ENCODE measurements at regions not wholly inside any gene's neighbourhood (a gene's known extent, or its start where the extent isn't known, plus 50 kb on each side); places are given as distances from the start of the nearest gene placed in this dataset.

DNA sequence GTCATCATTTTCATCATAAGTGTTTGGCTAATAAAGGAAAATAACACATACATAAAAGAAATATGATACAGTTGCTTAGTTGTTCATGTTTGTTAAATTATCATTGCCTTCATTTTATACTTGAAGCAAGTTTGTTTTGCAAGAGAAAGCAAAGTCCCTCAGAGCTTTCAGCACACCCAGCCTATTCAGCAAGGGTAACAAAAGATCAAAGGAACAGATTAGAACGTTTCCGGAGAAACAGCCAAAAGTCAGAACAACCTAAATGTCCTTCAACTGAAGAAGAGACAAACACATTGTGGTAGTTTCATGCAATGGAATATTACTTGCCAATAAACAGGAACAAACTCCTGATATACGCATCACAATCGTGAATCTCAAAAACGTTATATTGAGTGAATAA is 380.7 kb downstream of the MZT1 start:
- TF ChIP-seq ZNF616 (CRISPR knock-in tag; IDR thresholded peaks at IDR 0.05; ENCODE audit: low read depth) = no peak
- TF ChIP-seq, protein P1, sequence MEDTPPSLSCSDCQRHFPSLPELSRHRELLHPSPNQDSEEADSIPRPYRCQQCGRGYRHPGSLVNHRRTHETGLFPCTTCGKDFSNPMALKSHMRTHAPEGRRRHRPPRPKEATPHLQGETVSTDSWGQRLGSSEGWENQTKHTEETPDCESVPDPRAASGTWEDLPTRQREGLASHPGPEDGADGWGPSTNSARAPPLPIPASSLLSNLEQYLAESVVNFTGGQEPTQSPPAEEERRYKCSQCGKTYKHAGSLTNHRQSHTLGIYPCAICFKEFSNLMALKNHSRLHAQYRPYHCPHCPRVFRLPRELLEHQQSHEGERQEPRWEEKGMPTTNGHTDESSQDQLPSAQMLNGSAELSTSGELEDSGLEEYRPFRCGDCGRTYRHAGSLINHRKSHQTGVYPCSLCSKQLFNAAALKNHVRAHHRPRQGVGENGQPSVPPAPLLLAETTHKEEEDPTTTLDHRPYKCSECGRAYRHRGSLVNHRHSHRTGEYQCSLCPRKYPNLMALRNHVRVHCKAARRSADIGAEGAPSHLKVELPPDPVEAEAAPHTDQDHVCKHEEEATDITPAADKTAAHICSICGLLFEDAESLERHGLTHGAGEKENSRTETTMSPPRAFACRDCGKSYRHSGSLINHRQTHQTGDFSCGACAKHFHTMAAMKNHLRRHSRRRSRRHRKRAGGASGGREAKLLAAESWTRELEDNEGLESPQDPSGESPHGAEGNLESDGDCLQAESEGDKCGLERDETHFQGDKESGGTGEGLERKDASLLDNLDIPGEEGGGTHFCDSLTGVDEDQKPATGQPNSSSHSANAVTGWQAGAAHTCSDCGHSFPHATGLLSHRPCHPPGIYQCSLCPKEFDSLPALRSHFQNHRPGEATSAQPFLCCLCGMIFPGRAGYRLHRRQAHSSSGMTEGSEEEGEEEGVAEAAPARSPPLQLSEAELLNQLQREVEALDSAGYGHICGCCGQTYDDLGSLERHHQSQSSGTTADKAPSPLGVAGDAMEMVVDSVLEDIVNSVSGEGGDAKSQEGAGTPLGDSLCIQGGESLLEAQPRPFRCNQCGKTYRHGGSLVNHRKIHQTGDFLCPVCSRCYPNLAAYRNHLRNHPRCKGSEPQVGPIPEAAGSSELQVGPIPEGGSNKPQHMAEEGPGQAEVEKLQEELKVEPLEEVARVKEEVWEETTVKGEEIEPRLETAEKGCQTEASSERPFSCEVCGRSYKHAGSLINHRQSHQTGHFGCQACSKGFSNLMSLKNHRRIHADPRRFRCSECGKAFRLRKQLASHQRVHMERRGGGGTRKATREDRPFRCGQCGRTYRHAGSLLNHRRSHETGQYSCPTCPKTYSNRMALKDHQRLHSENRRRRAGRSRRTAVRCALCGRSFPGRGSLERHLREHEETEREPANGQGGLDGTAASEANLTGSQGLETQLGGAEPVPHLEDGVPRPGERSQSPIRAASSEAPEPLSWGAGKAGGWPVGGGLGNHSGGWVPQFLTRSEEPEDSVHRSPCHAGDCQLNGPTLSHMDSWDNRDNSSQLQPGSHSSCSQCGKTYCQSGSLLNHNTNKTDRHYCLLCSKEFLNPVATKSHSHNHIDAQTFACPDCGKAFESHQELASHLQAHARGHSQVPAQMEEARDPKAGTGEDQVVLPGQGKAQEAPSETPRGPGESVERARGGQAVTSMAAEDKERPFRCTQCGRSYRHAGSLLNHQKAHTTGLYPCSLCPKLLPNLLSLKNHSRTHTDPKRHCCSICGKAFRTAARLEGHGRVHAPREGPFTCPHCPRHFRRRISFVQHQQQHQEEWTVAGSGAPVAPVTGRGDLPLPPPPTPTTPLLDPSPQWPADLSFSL (CRISPR knock-in tag; IDR thresholded peaks at IDR 0.05) = no peak
- TF ChIP-seq, protein P2, sequence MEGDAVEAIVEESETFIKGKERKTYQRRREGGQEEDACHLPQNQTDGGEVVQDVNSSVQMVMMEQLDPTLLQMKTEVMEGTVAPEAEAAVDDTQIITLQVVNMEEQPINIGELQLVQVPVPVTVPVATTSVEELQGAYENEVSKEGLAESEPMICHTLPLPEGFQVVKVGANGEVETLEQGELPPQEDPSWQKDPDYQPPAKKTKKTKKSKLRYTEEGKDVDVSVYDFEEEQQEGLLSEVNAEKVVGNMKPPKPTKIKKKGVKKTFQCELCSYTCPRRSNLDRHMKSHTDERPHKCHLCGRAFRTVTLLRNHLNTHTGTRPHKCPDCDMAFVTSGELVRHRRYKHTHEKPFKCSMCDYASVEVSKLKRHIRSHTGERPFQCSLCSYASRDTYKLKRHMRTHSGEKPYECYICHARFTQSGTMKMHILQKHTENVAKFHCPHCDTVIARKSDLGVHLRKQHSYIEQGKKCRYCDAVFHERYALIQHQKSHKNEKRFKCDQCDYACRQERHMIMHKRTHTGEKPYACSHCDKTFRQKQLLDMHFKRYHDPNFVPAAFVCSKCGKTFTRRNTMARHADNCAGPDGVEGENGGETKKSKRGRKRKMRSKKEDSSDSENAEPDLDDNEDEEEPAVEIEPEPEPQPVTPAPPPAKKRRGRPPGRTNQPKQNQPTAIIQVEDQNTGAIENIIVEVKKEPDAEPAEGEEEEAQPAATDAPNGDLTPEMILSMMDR (CRISPR knock-in tag; IDR thresholded peaks at IDR 0.05) = no peak
- TF ChIP-seq ZNF17 (CRISPR knock-in tag; IDR thresholded peaks at IDR 0.05) = no peak
- TF ChIP-seq, protein P3, sequence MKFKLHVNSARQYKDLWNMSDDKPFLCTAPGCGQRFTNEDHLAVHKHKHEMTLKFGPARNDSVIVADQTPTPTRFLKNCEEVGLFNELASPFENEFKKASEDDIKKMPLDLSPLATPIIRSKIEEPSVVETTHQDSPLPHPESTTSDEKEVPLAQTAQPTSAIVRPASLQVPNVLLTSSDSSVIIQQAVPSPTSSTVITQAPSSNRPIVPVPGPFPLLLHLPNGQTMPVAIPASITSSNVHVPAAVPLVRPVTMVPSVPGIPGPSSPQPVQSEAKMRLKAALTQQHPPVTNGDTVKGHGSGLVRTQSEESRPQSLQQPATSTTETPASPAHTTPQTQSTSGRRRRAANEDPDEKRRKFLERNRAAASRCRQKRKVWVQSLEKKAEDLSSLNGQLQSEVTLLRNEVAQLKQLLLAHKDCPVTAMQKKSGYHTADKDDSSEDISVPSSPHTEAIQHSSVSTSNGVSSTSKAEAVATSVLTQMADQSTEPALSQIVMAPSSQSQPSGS (CRISPR knock-in tag; IDR thresholded peaks at IDR 0.05) = no peak
- TF ChIP-seq, protein P4, sequence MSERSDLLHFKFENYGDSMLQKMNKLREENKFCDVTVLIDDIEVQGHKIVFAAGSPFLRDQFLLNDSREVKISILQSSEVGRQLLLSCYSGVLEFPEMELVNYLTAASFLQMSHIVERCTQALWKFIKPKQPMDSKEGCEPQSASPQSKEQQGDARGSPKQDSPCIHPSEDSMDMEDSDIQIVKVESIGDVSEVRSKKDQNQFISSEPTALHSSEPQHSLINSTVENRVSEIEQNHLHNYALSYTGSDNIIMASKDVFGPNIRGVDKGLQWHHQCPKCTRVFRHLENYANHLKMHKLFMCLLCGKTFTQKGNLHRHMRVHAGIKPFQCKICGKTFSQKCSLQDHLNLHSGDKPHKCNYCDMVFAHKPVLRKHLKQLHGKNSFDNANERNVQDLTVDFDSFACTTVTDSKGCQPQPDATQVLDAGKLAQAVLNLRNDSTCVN (CRISPR knock-in tag; IDR thresholded peaks at IDR 0.05; ENCODE audit: borderline replicate concordance) = no peak
- no peak for TF ChIP-seq ZNF350 (CRISPR knock-in tag; IDR thresholded peaks at IDR 0.05; ENCODE audit: borderline replicate concordance, low read depth)
- TF ChIP-seq NCOA2 (CRISPR knock-in tag; IDR thresholded peaks at IDR 0.05) = 0 out of 2 replicates have a peak, but pooled peaks have one; percentile 27
- no peak for TF ChIP-seq FOSL1 (CRISPR knock-in tag; IDR thresholded peaks at IDR 0.05; ENCODE audit: borderline replicate concordance)
